SK-N-SH treated with all-trans-retinoic acid at 6 μM for 48 hours (cell line): ENCODE measurements at regions not wholly inside any gene's neighbourhood (a gene's known extent, or its start where the extent isn't known, plus 50 kb on each side); places are given as distances from the start of the nearest gene placed in this dataset.

Experiments
- ISL1 ChIP-seq: fragments of 250-450 bp; sonication (Bioruptor Pico); IDR thresholded peaks from 2 replicates; pipeline ENCODE4 v2.1.2; 2022; ENCODE audit warnings: mild to moderate bottlenecking, moderate library complexity
- OSR1 ChIP-seq: fragments of 250-450 bp; sonication (Bioruptor Pico); IDR thresholded peaks from 2 replicates; pipeline ENCODE4 v1.8.0; 2022; ENCODE audit warnings: moderate library complexity, mild to moderate bottlenecking, inconsistent platforms
- PATZ1 ChIP-seq: fragments of 250-450 bp; sonication (Bioruptor Pico); IDR thresholded peaks from 2 replicates; pipeline ENCODE4 v1.8.0; 2020; ENCODE audit warnings: mild to moderate bottlenecking, moderate library complexity, borderline replicate concordance
- PPARA ChIP-seq: fragments of 250-450 bp; sonication (Bioruptor Pico); IDR thresholded peaks from 2 replicates; pipeline ENCODE4 v1.5.0; 2020; ENCODE audit warnings: mild to moderate bottlenecking, borderline replicate concordance
- RARB ChIP-seq: fragments of 250-450 bp; sonication (Bioruptor Pico); IDR thresholded peaks from 2 replicates; pipeline ENCODE4 v1.8.0; 2021; ENCODE audit warnings: mild to moderate bottlenecking, moderate library complexity
- TCF4 ChIP-seq: fragments of 250-450 bp; sonication (Bioruptor Pico); IDR thresholded peaks from 2 replicates; pipeline ENCODE4 v1.8.0; 2021; ENCODE audit warnings: mild to moderate bottlenecking, moderate library complexity, borderline replicate concordance
- TOX ChIP-seq: fragments of 250-450 bp; sonication (Bioruptor Pico); IDR thresholded peaks from 2 replicates; pipeline ENCODE4 v1.8.0; 2021; ENCODE audit warnings: mild to moderate bottlenecking, moderate library complexity, borderline replicate concordance
- TSHZ2 ChIP-seq: fragments of 250-450 bp; sonication (Bioruptor Pico); IDR thresholded peaks from 2 replicates; pipeline ENCODE4 v1.5.0; 2020; ENCODE audit warnings: mild to moderate bottlenecking, moderate library complexity
- ZC3H10 ChIP-seq: fragments of 250-450 bp; sonication (Bioruptor Pico); IDR thresholded peaks from 2 replicates; pipeline ENCODE4 v1.5.1; 2021; ENCODE audit warnings: mild to moderate bottlenecking, moderate library complexity
- ZFP30 ChIP-seq: fragments of 450-650 bp; formaldehyde crosslinking; IDR thresholded peaks from 2 replicates; pipeline ENCODE4 v1.5.0; 2022; ENCODE audit warnings: mild to moderate bottlenecking, moderate library complexity
- ZNF565 ChIP-seq: fragments of 450-650 bp; formaldehyde crosslinking; conservative IDR thresholded peaks from 2 replicates; pipeline ENCODE4 v1.5.0; 2020; ENCODE audit warnings: low read depth, mild to moderate bottlenecking, moderate library complexity
- ZNF70 ChIP-seq: fragments of 450-650 bp; formaldehyde crosslinking; IDR thresholded peaks from 2 replicates; pipeline ENCODE4 v1.5.0; 2020; ENCODE audit warnings: mild to moderate bottlenecking, moderate library complexity
- ZNF8 ChIP-seq: fragments of 450-650 bp; formaldehyde crosslinking; IDR thresholded peaks from 2 replicates; pipeline ENCODE4 v1.5.0; 2020; ENCODE audit warnings: mild to moderate bottlenecking, moderate library complexity

GRCh38 chr1:67493148-67493547, 62.9 kb upstream of the SERBP1 start:
- TF ChIP-seq PATZ1 = no peak
- no peak for TF ChIP-seq ZNF565 (CRISPR knock-in tag)
- no peak for TF ChIP-seq ZNF70 (CRISPR knock-in tag)
- no peak for TF ChIP-seq ZC3H10 (CRISPR knock-in tag)
- no peak for TF ChIP-seq TSHZ2 (CRISPR knock-in tag)
- TF ChIP-seq TCF4 (CRISPR knock-in tag) = no peak
- TF ChIP-seq RARB (CRISPR knock-in tag) = no peak
- no peak for TF ChIP-seq ISL1 (CRISPR knock-in tag)
- TF ChIP-seq TOX (CRISPR knock-in tag) = no peak
- TF ChIP-seq ZNF8 (CRISPR knock-in tag) = no peak
- no peak for TF ChIP-seq PPARA (CRISPR knock-in tag)
- TF ChIP-seq ZFP30 (CRISPR knock-in tag) = no peak
- TF ChIP-seq OSR1 (CRISPR knock-in tag) = no peak
